ENCODE measurements at regions not wholly inside any gene's neighbourhood (a gene's known extent, or its start where the extent isn't known, plus 50 kb on each side); places are given as distances from the start of the nearest gene placed in this dataset.

GRCh38 chr10:49243610-49244283 is 55.2 kb upstream of the C10orf71 start:
- POLR2A ChIA-PET (ENCODE audit: unreplicated experiment), result no interaction called here
- Histone ChIP-seq H3K9me2 (replicated peaks; ENCODE audit: low read length) (no peaks in the 10 kb centered on the region), H3F3A (ENCODE audit: low read length, unreplicated experiment) (no peaks in the 10 kb centered on the region), H3K9me3 (ENCODE audit: low read length) (no peaks in the 10 kb centered on the region), H3K36me3 (ENCODE audit: low read depth, low read length) (no peaks in the 10 kb centered on the region), H3K27me3 (ENCODE audit: low read length) (peaks cover 45% of the 10 kb centered on the region), H3K4me2 (ENCODE audit: low read length) (no peak overlapping the region), H3K9ac (ENCODE audit: low read length) (no peak overlapping the region), H3K79me2 (ENCODE audit: low read length) (no peaks in the 10 kb centered on the region), H3K4me3 (ENCODE audit: low read length) (no peak overlapping the region), H4K20me1 (ENCODE audit: low read length) (no peaks in the 10 kb centered on the region), H2AFZ (ENCODE audit: low read length) (no peak overlapping the region), H3K27ac (ENCODE audit: low read length) (no peak overlapping the region), H3K4me1 (ENCODE audit: insufficient read depth, low read length) (peaks cover 3% of the 10 kb centered on the region; the same call in 1 of the 2 replicates)
- no peak for DNase-seq
- CTCF ChIA-PET, result no interaction called here
- TF ChIP-seq EZH2phosphoT487 (IDR thresholded peaks at IDR 0.05; ENCODE audit: borderline replicate concordance, low read length), result no peak
- TF ChIP-seq CTCF (conservative IDR thresholded peaks at IDR 0.05; ENCODE audit: low read depth, low read length), result no peak
- no peak for TF ChIP-seq EZH2 (IDR thresholded peaks at IDR 0.05; ENCODE audit: low read length, unreplicated experiment)
- BruUV-seq (replicated peaks), result no TSS peak
- no peak for ATAC-seq
- intact Hi-C loops (cut with micrococcal nuclease), result no loop called here

DNA sequence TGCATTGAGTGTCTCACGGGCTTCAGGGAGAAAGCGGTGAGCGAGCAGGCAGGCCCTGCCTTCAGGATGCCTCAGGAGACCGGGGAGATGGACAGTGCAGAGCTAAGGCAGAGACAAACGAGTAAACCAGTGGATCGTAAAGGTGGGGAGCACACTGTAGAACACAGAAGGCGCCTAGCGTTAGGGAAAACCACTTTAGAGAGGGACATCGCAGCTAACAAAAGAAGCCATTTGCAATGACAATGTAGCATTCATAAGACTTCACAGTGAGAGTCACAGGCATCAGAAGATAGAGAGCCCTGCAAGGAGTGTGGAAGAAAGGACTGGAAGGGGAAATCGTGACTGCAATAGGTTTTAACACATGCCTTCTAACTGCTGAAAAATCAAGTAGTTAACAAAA is 54.9 kb upstream of the TMEM273 start:
- peaks cover 45% of the 10 kb centered on the region for H3K27me3 ChIP-seq (ENCODE audit: low read length)
- no peaks in the 10 kb centered on the region for H3K79me2 ChIP-seq (ENCODE audit: low read length)
- H3K4me1 ChIP-seq (ENCODE audit: insufficient read depth, low read length), result peaks cover 3% of the 10 kb centered on the region; the same call in 1 of the 2 replicates
- no peak overlapping the region for H3K4me3 ChIP-seq (ENCODE audit: low read length)
- no TSS peak for BruUV-seq (replicated peaks)
- H4K20me1 ChIP-seq (ENCODE audit: low read length), result no peaks in the 10 kb centered on the region
- TF ChIP-seq EZH2phosphoT487 (IDR thresholded peaks at IDR 0.05; ENCODE audit: borderline replicate concordance, low read length) (no peak), EZH2 (IDR thresholded peaks at IDR 0.05; ENCODE audit: low read length, unreplicated experiment) (no peak), CTCF (conservative IDR thresholded peaks at IDR 0.05; ENCODE audit: low read depth, low read length) (no peak)
- H3K9me3 ChIP-seq (ENCODE audit: low read length), result no peaks in the 10 kb centered on the region
- H2AFZ ChIP-seq (ENCODE audit: low read length), result no peak overlapping the region
- no peak overlapping the region for H3K27ac ChIP-seq (ENCODE audit: low read length)
- no peak overlapping the region for H3K9ac ChIP-seq (ENCODE audit: low read length)
- no peaks in the 10 kb centered on the region for H3K9me2 ChIP-seq (replicated peaks; ENCODE audit: low read length)
- no peaks in the 10 kb centered on the region for H3F3A ChIP-seq (ENCODE audit: low read length, unreplicated experiment)
- CTCF ChIA-PET, result no interaction called here
- DNase-seq, result no peak
- POLR2A ChIA-PET (ENCODE audit: unreplicated experiment), result no interaction called here
- no peak overlapping the region for H3K4me2 ChIP-seq (ENCODE audit: low read length)
- ATAC-seq, result no peak
- intact Hi-C loops (cut with micrococcal nuclease), result no loop called here
- H3K36me3 ChIP-seq (ENCODE audit: low read depth, low read length), result no peaks in the 10 kb centered on the region

DNA sequence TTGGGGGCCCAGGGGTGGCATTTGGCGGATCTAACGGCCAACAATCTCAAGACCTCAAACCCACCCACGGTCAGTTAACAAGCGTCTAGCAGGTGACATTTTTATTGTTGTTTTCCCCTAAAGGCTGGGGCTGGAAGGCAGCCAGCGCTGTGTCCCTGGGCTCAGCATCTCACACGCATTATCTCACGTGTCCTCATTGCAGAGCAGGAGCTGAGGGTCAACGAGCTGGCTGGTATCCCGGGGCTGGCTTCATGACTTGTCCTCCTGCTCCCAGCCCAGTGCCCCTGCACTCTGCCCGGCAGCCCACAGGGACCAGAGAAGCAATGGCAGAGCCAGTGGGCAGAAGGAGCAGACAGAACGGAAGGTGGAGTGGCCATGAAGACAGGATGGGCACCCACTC is 54.4 kb upstream of the TMEM273 start:
- Histone ChIP-seq H3K9me2 (replicated peaks; ENCODE audit: low read length) (no peaks in the 10 kb centered on the region), H3K27ac (ENCODE audit: low read length) (no peak overlapping the region), H3K4me3 (ENCODE audit: low read length) (no peak overlapping the region), H3K27me3 (ENCODE audit: low read length) (peaks cover 45% of the 10 kb centered on the region), H3K4me2 (ENCODE audit: low read length) (no peak overlapping the region), H3F3A (ENCODE audit: low read length, unreplicated experiment) (no peaks in the 10 kb centered on the region), H4K20me1 (ENCODE audit: low read length) (no peaks in the 10 kb centered on the region), H3K4me1 (ENCODE audit: insufficient read depth, low read length) (peaks cover 3% of the 10 kb centered on the region; the same call in 1 of the 2 replicates), H3K79me2 (ENCODE audit: low read length) (no peaks in the 10 kb centered on the region), H3K36me3 (ENCODE audit: low read depth, low read length) (no peaks in the 10 kb centered on the region), H3K9me3 (ENCODE audit: low read length) (no peaks in the 10 kb centered on the region), H3K9ac (ENCODE audit: low read length) (no peak overlapping the region), H2AFZ (ENCODE audit: low read length) (no peak overlapping the region)
- no peak for TF ChIP-seq EZH2 (IDR thresholded peaks at IDR 0.05; ENCODE audit: low read length, unreplicated experiment)
- no peak for TF ChIP-seq EZH2phosphoT487 (IDR thresholded peaks at IDR 0.05; ENCODE audit: borderline replicate concordance, low read length)
- TF ChIP-seq CTCF (conservative IDR thresholded peaks at IDR 0.05; ENCODE audit: low read depth, low read length), result no peak
- DNase-seq (no peak), ATAC-seq (no peak)
- no TSS peak for BruUV-seq (replicated peaks)
- intact Hi-C loops (cut with micrococcal nuclease), result no loop called here
- CTCF ChIA-PET, result no interaction called here
- POLR2A ChIA-PET (ENCODE audit: unreplicated experiment), result no interaction called here

Data from PC-3 (cell line).